Left forelimb (tissue), 1 donor: ENCODE measurements at regions not wholly inside any gene's neighbourhood (a gene's known extent, or its start where the extent isn't known, plus 50 kb on each side); places are given as distances from the start of the nearest gene placed in this dataset.

Source experiments
- DNase-seq: peaks from one replicate; pipeline ENCODE4 v3.0.0-alpha.2; 2018; ENCODE audit warnings: low spot score

DNA sequence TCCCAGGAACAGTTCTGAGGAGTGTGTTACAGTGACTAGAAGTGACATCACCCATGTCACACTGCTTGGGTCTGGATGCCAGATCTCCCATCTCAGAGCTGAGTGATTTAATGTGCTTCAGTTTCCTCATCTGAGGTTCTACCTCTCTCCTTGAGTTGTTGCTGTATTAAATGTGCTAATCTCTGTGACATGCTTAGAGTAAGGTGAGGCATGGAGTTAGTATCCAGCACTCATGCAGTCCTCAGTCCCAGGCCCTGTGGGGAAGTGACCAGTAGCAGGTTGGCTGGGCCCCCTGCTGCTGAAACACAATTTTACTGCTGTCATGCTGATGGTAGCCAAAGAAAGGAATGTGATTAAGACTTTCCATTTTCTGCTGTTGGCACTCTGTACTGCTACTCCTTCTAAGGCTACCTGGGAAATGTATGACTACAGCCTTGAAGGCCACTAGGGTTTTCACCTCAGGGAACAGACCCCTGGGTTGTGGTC, 639.6 kb downstream of the MID1IP1 start:
- no peak for DNase-seq

DNA sequence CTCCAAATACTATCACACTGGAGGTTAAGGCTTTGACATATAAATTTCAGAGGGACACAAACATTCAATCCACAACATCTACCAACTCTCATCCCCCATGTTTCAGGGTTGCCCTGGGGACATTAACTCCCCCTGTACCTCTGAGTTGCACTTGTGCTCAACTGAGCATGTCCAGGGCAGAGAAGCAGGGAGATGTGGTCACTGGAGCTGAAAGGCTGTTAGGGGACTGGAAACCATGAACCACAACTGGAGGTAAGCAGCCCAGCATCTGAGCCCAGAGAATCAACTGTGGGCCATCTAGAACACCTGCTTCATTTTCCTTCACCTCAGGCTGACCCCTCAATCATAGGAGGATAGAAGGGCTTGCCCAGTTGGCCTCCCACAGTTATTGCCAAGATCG, 641.1 kb downstream of the MID1IP1 start:
- DNase-seq: no peak

DNA sequence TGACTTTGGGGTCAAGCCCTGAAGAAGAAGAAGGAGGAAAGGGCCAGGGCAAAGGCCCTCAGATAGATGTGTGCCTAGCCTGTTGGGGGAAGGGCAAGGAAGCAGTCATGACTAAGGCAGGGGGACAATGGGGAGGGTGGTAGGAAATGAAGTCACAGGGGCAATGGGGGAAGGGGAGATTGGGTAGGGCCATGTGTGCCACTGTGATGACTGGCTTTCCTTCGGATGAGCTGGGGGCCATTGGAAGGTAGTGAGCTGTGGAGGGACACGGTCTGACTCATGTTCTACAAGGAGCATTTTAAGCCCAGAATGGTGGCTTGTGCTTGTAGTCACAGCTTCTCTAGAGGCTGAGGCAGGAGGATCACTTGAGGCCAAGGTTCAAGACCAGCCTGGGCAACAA, 642.0 kb downstream of the MID1IP1 start:
- DNase-seq: no peak

DNA sequence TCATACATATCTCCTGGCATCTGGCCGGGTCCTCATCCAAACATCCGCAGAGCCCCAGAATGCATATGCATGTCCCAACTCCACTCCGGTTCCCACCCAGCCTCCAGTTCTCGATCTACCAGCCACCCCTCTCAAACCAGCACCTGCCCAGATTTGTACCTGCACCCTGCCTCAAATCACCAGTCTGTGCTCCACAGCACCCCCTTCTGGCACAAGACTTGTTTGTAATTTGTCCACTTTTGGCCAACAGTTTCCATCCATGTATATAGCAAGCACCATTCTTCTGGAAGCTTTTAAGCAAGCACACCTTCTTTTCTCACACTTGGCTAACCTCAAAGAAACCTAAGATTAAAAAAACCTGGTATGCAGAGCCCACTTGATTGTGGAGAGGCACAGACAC, 644.1 kb downstream of the MID1IP1 start:
- DNase-seq: no peak

DNA sequence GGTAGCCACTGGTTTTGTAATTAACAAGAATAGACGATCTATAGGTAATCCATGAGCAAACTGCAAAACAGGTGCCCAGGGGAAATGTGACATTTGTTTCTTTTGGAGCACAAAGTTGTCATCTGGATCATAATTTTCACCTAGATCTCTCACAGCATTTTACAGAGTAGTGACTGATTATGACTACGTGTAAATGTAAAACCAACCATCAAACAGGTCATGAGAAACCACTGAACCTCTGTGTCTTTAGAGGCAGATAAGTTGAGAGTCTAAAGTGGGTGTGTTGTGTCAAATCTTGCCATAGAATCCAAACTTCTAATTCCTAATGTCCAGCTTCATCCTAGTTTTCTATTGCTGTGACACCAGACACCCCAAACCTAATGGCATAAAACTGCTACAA, 648.1 kb downstream of the MID1IP1 start:
- no peak for DNase-seq

DNA sequence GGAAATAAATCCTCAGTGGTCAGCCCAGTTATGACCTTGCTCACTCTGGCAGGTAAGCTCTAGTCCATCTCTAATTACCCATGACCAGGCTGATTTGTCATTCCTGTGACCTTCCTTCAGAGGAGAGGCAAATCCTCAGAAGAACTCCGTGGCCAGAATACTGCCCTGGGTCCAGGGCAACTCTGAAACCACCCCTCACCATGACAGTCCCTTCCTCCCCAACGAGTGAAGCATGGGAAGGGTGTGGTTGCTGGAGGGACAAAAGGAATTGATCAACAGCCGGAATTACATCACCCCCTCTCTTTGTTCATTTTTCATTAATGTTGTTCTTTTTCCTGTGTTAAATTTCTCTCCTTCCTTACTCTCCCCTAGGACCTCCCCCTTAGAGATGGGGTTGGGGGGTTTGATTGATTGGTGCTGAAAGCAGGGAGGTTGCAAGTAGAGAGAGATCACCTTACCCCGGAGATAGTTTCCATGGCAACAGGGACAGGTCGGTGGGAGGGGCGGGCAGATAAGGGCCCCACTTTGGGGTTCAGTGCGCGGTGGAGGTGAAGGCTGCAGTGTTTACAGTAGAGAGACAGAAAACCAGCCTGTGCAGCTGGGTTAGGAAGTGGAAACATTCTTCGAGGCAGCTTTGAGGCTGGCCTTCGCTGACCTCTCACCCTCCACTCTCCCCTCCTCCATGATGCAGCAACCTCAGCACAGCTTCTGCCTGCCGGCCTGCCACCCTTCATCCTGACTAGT, 647.4 kb downstream of the BCOR start:
- DNase-seq: no peak

DNA sequence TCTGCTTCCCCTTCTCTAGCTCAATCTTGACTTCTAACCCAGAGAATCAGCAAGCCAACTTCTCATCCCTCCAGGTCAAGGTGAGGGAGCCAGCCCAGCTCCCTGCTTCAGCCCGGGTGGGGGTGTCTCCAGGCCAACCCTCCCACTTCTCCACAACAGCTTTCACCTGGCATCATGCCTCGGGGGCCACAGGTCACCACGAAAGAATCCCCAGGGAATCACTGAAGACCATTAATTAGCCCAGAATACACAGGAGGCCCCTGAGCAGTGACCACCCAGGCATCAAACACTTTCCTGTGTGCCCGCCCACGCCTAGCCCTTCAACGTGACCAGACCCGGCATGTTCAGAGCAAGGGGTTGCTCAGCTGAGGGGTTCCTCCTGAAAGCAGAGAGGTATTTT, 646.7 kb downstream of the BCOR start:
- DNase-seq: no peak

DNA sequence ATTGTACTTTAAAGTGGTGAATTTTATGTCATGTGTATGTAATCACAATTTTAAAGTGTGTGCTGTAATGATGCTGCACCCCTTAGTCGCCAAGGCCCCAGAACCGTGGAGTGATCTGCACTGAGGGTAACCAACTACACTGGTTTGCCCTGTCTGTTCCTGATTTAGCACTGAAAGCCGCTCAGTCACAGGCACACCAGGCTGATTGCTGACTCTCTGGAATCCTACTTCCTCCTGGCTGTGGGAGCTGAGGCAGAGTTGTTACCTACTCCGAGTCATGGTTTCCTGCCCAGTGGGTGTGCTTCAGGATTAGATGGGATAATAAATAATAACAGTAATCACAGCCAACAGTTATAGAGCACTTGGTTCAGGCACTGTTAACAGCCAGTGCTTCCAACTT, 645.4 kb downstream of the BCOR start:
- no peak for DNase-seq

DNA sequence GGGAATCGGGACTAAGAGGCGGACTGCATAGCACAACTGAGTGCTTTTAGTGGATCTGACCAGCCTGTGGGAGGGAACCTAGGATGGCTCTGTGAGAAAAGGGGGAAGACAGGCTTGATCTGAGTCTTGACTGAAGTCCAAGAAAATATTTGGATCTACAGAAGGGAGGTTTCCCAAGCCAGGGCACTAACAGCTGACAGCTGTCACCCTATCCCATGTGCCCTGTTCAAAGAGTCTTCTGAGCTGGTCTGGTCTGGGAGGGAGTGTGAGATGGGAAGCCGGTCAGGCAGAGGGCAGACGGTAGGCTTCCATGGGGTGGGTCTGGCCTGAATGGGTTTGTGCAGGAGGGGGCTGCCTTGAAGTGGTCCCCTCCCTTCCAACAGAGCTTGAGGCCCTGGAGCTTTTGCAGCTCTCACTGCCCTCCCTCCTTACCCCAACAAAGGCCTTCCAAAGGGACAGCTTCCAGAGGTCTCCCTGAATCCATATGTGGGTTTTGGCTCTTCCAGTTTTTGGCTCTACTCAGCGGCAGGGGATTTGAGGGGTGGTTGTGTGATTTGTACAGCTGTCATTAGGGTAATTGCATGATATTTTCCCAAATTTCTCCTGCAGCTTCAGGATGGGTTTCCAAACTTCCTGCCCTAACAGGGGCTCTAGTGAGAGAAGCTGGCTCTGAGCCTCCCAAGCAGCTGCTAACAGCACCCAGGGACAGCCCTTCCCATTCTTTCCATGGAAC, 643.7 kb downstream of the BCOR start:
- no peak for DNase-seq

DNA sequence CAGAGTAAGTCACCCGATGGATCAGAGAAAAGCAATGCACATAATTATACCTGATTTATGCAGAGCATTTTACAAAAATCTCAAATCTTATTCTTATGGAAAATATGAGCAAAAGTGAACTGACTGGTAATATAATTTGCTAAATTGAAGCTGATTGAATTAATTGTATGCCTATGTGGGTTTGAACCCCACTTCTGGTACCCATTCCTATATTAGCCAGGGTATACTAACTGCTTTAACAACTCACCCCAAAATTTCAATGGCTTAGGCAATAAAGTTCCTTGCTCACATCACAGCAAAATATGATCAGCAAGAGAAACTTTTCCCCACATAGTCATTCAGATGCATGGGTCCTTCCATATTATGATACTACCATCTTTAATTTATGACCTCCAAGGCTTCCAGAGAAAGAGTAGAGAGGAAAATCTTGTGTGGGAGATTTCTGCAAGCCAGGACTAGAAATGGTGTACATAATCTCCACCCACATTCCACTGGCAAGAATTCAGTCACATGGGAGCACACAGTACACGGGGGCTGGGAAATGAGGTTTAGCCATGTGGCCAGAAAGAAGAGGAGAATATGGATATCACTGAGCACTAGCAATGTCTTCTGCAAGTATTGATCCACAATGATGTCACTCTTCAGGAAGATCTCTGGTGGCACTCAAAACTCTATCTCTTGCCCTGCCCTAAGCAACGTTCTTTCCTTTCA, 640.7 kb downstream of the BCOR start:
- DNase-seq: no peak

DNA sequence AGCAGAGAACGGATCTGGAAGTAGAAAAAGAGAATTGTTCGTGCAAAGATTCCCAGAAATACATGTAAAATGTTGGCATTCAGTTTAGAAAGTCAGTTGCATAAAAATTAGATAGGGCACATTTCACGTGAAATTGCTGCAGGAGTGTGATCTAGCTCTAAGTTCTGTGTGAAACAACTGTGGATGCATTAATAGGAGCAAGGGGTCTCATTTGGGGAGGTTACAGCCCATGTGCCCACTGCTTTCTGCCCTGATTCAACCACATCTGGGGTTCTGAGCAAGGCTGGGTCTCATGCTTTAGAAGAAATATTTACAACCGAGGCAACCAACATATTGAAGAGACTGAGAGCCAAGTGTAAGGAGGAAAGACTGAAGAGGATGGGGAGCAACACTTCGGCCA, 639.0 kb downstream of the BCOR start:
- no peak for DNase-seq

DNA sequence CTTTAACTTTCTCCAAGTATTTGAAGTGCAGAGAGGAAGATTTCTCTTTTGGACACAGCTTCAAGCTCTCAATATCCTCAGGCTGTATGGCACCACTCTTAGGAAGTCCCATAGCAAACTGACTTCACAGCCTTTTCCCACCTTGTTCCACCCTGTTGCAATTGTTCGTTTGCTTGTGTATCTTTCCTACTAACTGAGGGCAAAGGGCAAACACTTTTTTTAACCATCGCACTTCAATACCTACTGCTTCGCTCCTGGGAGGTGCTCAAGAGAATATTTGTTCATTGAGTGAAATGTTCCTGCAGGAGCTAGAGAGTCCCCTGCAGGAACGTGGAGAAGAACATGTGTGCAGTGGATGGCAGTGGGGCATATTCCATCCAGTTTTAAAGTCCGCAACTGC, 638.6 kb downstream of the BCOR start:
- no peak for DNase-seq

DNA sequence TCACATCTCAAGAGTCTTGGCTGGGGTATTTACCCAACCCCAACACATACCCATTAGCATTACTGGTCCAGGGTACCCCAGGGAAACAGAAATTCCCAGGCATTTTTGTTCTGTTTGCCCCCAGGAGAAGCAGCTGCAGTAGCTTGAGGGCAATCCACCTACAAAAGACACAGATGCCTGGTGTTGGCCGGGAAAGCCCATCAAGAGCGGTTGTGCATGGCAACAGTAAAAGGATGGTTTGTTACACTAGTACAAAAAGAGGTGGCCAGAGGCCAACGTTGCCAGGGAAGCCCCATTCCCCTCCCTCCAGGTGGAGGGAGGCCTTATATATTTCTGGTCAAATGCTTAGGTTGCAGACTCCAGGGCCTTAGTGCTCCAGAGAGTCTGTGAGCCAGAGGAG, 637.8 kb downstream of the BCOR start:
- no peak for DNase-seq

DNA sequence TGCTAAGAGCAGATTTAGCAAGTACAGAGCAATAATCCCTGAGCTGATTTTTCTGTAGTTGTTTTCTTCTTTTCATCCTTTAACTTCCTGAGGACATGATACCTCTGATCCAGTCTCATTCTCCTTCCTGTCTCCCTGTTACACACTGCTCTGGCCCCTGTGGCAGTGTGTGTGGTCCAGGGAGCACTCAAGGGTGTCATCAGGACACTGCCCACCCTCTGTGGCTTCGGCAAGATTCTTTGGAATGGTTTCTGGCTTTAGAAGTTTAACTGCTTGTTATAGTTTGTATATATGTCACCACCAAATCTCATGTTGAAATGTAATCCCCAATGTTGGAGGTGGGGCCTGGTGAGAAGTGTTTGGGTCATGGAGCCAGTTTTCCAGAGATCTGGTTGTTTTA, 637.3 kb downstream of the BCOR start:
- DNase-seq: no peak

DNA sequence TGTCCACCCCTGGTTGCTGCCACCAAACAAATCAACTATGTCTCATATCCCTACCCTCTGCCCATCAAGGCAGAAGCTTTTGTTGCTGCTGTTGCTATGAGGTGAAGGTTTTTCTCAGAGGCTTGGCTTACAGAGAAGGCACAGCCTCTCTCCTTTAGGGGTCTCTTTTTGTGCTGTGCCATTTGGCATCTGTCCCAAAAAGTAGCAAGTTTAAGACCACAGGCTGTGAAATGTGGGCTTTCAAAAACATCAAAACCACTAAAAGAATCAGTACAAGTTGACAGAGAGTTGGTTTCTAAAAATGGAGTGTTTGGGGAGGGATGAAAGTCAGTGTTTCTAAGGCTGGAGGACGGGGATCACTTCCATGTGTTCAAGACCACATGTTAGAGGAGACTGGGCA, 634.9 kb downstream of the BCOR start:
- DNase-seq: no peak

DNA sequence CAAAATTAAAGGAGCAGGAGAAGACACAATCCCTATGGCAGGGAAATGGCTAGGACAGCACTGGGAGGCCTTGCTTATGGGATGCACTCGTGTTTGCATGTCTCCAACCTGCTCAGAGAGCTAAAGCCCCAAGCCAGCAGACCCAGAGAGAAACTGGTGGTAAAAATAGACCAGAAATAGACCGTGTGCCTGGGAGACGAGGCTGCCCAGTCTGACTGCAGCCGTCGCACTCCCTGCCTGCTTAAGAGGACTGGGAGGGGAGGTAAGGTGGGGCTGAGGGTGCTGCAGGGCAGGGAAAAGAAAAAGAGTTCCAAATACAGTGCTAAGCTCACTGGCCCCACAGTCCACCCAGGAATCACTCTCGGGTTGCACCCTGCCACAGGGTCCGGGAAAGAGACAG, 633.5 kb downstream of the BCOR start:
- DNase-seq: no peak

DNA sequence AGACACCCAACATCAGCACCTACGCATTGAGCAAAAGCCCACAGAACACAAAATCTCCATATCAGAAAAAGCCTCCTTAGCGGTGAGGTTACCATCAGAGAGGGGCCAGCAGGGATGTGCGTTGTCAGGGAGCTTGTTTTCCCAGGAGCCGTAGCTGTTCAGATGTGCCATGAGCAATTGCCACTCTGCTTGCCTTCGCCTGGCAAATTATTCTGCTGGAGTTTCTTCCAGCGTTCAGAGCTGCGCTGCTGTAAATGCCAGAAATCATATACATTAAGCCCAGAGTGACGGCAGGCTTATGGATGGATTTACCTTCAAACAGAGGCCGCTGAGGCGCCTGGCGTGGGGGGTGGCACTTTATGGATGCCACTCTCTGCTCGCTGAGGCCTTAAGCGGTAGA, 632.3 kb downstream of the BCOR start:
- DNase-seq: no peak

DNA sequence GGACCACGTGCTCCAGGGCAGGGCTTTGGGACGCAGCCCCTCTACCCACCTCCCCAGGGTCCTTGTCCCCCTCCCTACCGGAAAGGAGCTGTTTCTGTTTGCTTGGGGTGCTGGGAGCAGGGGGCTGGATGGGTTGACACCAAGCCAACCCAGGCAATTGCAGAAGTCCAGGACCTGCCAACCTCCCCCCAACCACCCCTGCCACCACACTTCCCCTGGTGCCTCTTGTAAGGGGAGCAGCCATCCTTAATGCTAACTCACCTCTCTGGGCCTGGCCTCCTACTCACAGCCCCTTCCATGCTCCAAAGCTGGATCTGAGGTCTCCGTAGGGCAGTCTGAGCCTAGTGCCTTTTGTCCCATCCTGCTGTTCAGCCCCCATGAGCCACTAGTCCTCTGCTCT, 631.9 kb downstream of the BCOR start:
- no peak for DNase-seq

DNA sequence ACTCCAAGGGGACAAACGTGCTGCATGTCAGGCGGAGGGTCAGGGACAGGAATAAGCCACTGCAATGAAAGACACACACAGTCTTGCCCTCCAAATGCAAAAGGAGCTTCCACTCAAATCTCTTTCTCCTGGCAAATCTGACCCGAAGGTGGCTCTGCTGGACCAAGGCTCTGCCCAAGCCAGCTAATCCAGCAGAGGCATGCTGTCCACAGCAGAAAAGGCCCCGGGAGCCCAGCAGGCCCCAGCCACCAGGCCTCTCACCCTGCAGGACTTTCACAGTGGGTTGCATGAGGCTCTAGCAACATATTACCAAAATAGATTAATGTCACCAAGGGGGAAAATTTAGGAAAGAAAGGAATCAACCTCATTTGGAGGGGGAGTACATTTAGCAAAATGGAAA, 628.6 kb downstream of the BCOR start:
- DNase-seq: no peak

DNA sequence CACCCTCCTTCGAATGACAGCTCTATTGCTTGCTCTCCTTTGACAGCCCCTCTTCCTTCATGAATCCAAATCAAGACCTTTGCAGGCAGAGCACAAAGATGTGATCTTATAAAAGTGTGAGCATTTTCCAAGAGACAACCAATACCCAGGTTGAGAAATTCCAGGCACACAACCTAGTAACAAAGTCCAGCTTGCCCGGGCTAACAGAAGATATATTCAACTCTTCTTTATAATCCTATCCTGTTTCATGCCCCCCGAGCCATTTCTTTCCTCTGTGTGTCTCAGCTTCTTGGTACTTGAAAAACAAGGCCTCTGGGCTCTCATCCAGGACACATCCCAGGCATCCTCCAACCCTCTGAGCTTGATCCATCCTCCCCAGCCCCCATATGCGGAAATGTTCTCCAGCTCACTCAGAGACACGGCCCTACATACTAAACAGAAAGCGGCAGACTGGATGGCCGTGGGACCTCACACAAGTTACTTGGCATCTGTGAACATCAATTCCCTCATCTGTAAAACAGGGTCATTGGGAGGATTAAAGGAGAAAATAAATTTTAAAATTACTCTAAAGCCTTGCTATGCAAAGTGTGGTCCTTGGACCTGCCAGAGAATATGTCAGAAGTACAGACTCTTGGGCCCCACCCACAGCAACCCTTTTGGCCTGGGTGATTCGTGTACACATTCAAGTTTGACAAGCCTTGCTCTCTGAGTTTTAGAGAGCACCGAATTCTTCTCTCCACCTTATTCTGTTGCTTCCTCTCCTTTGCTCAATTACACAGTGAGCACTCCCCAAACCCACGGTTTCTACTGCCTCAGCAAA, 627.0 kb downstream of the BCOR start:
- no peak for DNase-seq

DNA sequence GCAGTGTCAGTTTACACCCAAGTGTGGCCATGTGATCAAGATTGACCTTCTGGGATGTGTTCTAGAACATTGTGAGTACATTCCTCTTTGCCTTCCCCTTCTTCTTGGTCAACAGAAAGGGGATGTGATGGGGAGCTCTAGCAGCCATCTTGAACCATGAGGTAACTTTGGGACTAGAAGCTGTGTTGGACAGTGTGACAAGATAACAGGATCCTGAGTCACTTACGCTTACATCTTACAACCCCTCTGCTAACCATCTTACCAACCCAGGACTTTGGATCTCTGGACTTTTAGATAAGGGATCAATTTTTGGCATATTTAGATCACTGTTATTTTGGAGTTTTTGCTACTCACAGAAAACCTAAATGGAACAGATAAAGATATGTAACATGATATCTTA, 625.6 kb downstream of the BCOR start:
- no peak for DNase-seq

DNA sequence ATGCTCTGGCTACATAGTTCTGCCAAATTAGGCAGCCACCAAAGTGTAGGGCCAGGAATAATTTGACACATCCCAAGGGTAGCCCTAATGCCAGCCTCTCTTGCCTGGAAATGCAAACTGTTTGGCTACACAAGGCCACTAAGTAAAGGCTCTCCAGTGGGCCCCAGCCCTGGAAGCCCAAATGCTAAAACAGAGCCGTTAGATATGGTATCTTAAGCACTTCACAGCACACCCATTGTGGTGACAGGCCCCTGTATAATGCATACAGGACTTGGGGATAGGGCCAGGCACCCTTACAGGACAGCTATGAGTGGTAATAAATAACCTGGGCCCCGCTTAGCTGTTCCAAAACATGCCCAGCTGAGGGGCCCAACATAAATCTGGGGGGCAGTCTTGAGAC, 623.9 kb downstream of the BCOR start:
- DNase-seq: no peak
